ENCODE measurements at regions not wholly inside any gene's neighbourhood (a gene's known extent, or its start where the extent isn't known, plus 50 kb on each side); places are given as distances from the start of the nearest gene placed in this dataset.

DNA sequence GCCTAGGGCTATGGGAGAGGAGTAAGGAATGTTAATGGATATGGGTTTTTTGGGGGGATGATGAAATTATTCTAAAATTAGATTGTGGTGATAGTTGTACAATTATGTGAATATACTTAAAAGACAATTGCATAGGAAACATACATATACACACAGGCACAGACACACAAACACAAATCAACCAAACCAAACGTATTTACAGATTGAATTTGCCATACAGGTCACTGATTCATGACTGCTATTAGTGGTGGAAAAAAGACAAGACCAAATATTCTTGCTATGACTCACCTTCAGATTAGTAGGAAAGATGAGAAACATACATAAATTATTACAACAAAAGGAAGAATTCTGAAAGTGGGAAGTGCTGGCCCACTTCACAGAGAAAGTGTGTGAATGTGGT, 85.3 kb downstream of the C3orf38 start:
- in situ Hi-C loops (cut with HindIII; ENCODE audit: low pct_unique_long_range_greater_than_20kb, low sequenced_read_pairs): no loop called here
- CTCF ChIA-PET: no interaction called here
- Histone ChIP-seq H3K27me3 (ENCODE audit: control insufficient read depth, insufficient read depth, low read length) (no peaks in the 10 kb centered on the region), H3K36me3 (ENCODE audit: control insufficient read depth, insufficient read depth, low read length) (no peaks in the 10 kb centered on the region), H3K4me1 (ENCODE audit: control insufficient read depth, insufficient read depth, low read length) (no peaks in the 10 kb centered on the region), H3K27ac (ENCODE audit: low read length) (no peak overlapping the region), H3K9me3 (ENCODE audit: control insufficient read depth, insufficient read depth, low read depth, low read length) (no peaks in the 10 kb centered on the region), H3K4me3 (ENCODE audit: low read depth in 2 of 2, low read length in 2 of 2) (no peak overlapping the region)
- POLR2A ChIA-PET: no interaction called here
- TF ChIP-seq POLR2AphosphoS5 (IDR thresholded peaks at IDR 0.05; ENCODE audit: low read depth, low read length): no peak
- no peak for TF ChIP-seq SIN3A (IDR thresholded peaks at IDR 0.05; ENCODE audit: borderline replicate concordance, insufficient read depth, low read depth, low read length)
- TF ChIP-seq, protein P1, sequence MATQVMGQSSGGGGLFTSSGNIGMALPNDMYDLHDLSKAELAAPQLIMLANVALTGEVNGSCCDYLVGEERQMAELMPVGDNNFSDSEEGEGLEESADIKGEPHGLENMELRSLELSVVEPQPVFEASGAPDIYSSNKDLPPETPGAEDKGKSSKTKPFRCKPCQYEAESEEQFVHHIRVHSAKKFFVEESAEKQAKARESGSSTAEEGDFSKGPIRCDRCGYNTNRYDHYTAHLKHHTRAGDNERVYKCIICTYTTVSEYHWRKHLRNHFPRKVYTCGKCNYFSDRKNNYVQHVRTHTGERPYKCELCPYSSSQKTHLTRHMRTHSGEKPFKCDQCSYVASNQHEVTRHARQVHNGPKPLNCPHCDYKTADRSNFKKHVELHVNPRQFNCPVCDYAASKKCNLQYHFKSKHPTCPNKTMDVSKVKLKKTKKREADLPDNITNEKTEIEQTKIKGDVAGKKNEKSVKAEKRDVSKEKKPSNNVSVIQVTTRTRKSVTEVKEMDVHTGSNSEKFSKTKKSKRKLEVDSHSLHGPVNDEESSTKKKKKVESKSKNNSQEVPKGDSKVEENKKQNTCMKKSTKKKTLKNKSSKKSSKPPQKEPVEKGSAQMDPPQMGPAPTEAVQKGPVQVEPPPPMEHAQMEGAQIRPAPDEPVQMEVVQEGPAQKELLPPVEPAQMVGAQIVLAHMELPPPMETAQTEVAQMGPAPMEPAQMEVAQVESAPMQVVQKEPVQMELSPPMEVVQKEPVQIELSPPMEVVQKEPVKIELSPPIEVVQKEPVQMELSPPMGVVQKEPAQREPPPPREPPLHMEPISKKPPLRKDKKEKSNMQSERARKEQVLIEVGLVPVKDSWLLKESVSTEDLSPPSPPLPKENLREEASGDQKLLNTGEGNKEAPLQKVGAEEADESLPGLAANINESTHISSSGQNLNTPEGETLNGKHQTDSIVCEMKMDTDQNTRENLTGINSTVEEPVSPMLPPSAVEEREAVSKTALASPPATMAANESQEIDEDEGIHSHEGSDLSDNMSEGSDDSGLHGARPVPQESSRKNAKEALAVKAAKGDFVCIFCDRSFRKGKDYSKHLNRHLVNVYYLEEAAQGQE (IDR thresholded peaks at IDR 0.05; ENCODE audit: insufficient read depth in 1 of 2, low read depth in 2 of 2, low read length in 1 of 2): no peak
- TF ChIP-seq, protein P2, sequence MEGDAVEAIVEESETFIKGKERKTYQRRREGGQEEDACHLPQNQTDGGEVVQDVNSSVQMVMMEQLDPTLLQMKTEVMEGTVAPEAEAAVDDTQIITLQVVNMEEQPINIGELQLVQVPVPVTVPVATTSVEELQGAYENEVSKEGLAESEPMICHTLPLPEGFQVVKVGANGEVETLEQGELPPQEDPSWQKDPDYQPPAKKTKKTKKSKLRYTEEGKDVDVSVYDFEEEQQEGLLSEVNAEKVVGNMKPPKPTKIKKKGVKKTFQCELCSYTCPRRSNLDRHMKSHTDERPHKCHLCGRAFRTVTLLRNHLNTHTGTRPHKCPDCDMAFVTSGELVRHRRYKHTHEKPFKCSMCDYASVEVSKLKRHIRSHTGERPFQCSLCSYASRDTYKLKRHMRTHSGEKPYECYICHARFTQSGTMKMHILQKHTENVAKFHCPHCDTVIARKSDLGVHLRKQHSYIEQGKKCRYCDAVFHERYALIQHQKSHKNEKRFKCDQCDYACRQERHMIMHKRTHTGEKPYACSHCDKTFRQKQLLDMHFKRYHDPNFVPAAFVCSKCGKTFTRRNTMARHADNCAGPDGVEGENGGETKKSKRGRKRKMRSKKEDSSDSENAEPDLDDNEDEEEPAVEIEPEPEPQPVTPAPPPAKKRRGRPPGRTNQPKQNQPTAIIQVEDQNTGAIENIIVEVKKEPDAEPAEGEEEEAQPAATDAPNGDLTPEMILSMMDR (IDR thresholded peaks at IDR 0.05): no peak
- TF ChIP-seq TCF7L2 (IDR thresholded peaks at IDR 0.05; ENCODE audit: low read depth, low read length): no peak
- BruUV-seq (replicated peaks): no TSS peak
- ATAC-seq (no peak), DNase-seq (ENCODE audit: low read depth, low spot score) (no peak)
- intact Hi-C loops (cut with micrococcal nuclease; ENCODE audit: unreplicated experiment): no loop called here

DNA sequence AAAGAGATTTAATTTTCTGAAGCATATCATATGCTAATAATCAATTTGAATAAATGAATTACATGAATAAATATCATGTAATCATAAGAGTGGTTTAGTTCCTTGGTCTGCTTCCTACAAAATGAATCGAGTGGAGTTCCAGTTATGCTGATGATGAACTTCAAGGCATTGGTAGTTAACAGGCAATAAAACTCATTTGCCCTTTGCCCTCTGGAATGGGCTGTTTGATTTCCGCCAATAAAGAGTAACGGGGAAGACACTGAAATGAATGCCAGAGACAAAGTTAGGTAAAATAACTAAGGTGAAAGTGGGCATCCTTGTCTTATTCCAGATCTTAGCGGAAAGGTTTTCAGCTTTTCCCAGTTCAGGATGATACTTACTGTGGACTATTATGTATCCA, 90.1 kb downstream of the C3orf38 start:
- ATAC-seq (no peak), DNase-seq (ENCODE audit: low read depth, low spot score) (no peak)
- Histone ChIP-seq H3K4me3 (ENCODE audit: low read depth in 2 of 2, low read length in 2 of 2) (no peak overlapping the region), H3K9me3 (ENCODE audit: control insufficient read depth, insufficient read depth, low read depth, low read length) (no peaks in the 10 kb centered on the region), H3K27ac (ENCODE audit: low read length) (no peak overlapping the region), H3K36me3 (ENCODE audit: control insufficient read depth, insufficient read depth, low read length) (no peaks in the 10 kb centered on the region), H3K4me1 (ENCODE audit: control insufficient read depth, insufficient read depth, low read length) (no peaks in the 10 kb centered on the region), H3K27me3 (ENCODE audit: control insufficient read depth, insufficient read depth, low read length) (no peaks in the 10 kb centered on the region)
- CTCF ChIA-PET: interaction anchor here (0.7 kb wide), 1 partner anchor 373 kb away, joined by 5 read pairs; no protein-coding TSS in a partner anchor
- in situ Hi-C loops (cut with HindIII; ENCODE audit: low pct_unique_long_range_greater_than_20kb, low sequenced_read_pairs): no loop called here
- POLR2A ChIA-PET: no interaction called here
- intact Hi-C loops (cut with micrococcal nuclease; ENCODE audit: unreplicated experiment): no loop called here
- TF ChIP-seq POLR2AphosphoS5 (IDR thresholded peaks at IDR 0.05; ENCODE audit: low read depth, low read length) (no peak), SIN3A (IDR thresholded peaks at IDR 0.05; ENCODE audit: borderline replicate concordance, insufficient read depth, low read depth, low read length) (no peak), TCF7L2 (IDR thresholded peaks at IDR 0.05; ENCODE audit: low read depth, low read length) (no peak)
- TF ChIP-seq, protein P2 (IDR thresholded peaks at IDR 0.05): no peak
- TF ChIP-seq, protein P1 (IDR thresholded peaks at IDR 0.05; ENCODE audit: insufficient read depth in 1 of 2, low read depth in 2 of 2, low read length in 1 of 2): no peak
- BruUV-seq (replicated peaks): no TSS peak

Measured in Panc1 (cell line).